RWPE2 (cell line): ENCODE measurements at regions not wholly inside any gene's neighbourhood (a gene's known extent, or its start where the extent isn't known, plus 50 kb on each side); places are given as distances from the start of the nearest gene placed in this dataset.

Experiments
- ATAC-seq: fragments of 200-7000 bp; cut with Tn5 transposase; 3 replicates; pipeline ENCODE4 v1.9.1; 2021; ENCODE audit warnings: low read depth
- DNase-seq: peaks from one replicate; pipeline ENCODE4 v3.0.0-alpha.2; 2020; ENCODE audit warnings: low spot score
- H3K27ac ChIP-seq: fragments of 450-650 bp; 2 replicates; pipeline ENCODE4 v1.5.1; 2017; ENCODE audit warnings: mild to moderate bottlenecking; ENCODE audit not compliant: poor library complexity, severe bottlenecking
- H3K27me3 ChIP-seq: fragments of 250-450 bp; sonication (Bioruptor Pico); 2 replicates; pipeline ENCODE4 v1.5.1; 2021; ENCODE audit warnings: mild to moderate bottlenecking, moderate library complexity; ENCODE audit not compliant: insufficient read depth, poor library complexity, severe bottlenecking
- H3K36me3 ChIP-seq: fragments of 250-450 bp; sonication (Bioruptor Pico); 2 replicates; pipeline ENCODE4 v1.5.1; 2020; ENCODE audit warnings: low read depth, mild to moderate bottlenecking, moderate library complexity
- H3K4me1 ChIP-seq: fragments of 250-450 bp; sonication (Bioruptor Pico); 2 replicates; pipeline ENCODE4 v1.5.1; 2021; ENCODE audit warnings: mild to moderate bottlenecking, moderate library complexity; ENCODE audit not compliant: insufficient read depth, poor library complexity, severe bottlenecking
- H3K4me3 ChIP-seq: fragments of 250-450 bp; sonication (Bioruptor Pico); 2 replicates; pipeline ENCODE4 v1.5.1; 2021; ENCODE audit warnings: mild to moderate bottlenecking, moderate library complexity; ENCODE audit not compliant: severe bottlenecking
- H3K9me3 ChIP-seq: fragments of 250-450 bp; sonication (Bioruptor Pico); 2 replicates; pipeline ENCODE4 v1.5.1; 2021; ENCODE audit warnings: mild to moderate bottlenecking, moderate library complexity; ENCODE audit not compliant: severe bottlenecking
- TF ChIP-seq, protein P1 (sequence below): fragments of 450-650 bp; IDR thresholded peaks from one replicate; pipeline ENCODE4 v1.5.1; 2017; ENCODE audit warnings: mild to moderate bottlenecking, moderate library complexity; ENCODE audit not compliant: poor library complexity, severe bottlenecking

DNA sequence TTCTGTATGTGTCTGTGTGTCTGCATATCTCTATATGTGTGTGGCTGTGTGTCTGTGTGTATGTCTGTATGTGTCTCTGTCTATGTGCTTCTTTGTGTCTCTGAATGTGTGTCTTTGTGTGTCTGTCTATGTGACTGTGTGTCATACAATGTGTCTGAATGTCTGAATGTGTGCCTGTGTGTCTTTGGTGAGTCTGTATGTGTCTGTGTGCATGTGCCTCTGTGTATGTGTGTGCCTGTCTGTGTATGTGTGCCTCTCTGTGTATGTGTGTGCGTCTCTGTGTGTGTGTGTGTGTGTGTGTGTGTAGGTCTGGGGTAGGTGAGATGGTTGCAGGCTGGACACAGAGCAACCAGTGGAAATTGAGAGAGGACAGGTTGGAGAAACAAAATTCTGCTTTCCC, 435.3 kb downstream of the ARHGEF28 start:
- no peaks in the 10 kb centered on the region for H3K36me3 ChIP-seq
- H3K4me3 ChIP-seq = no peak overlapping the region
- DNase-seq (no peak), ATAC-seq (no peak)
- H3K27ac ChIP-seq = no peak overlapping the region
- peaks cover 13% of the 10 kb centered on the region for H3K4me1 ChIP-seq
- H3K9me3 ChIP-seq = no peaks in the 10 kb centered on the region
- H3K27me3 ChIP-seq = no peaks in the 10 kb centered on the region
- TF ChIP-seq, protein P1, sequence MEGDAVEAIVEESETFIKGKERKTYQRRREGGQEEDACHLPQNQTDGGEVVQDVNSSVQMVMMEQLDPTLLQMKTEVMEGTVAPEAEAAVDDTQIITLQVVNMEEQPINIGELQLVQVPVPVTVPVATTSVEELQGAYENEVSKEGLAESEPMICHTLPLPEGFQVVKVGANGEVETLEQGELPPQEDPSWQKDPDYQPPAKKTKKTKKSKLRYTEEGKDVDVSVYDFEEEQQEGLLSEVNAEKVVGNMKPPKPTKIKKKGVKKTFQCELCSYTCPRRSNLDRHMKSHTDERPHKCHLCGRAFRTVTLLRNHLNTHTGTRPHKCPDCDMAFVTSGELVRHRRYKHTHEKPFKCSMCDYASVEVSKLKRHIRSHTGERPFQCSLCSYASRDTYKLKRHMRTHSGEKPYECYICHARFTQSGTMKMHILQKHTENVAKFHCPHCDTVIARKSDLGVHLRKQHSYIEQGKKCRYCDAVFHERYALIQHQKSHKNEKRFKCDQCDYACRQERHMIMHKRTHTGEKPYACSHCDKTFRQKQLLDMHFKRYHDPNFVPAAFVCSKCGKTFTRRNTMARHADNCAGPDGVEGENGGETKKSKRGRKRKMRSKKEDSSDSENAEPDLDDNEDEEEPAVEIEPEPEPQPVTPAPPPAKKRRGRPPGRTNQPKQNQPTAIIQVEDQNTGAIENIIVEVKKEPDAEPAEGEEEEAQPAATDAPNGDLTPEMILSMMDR = no peak

DNA sequence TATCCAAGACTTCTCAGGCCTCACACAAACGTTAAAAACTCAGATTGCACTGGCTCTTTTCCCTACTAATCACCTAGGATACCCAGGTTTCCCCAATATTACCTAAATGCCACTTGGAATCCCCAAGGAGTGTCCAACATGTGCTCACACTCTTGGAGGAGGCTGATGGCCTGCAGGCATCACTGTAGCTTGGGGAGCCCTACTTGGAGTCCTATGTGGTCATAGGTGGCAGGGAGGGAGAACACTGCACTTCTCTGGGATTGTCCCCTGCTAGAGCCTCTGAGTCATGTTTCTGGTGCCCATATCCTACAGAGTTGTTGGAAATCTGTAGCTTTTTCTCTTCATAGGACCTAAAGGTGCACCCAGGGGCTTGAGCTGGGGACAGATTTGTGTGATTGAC, 433.7 kb downstream of the ARHGEF28 start:
- DNase-seq (no peak), ATAC-seq (no peak)
- Histone ChIP-seq H3K4me3 (no peak overlapping the region), H3K9me3 (no peaks in the 10 kb centered on the region), H3K4me1 (peaks cover 13% of the 10 kb centered on the region), H3K36me3 (no peaks in the 10 kb centered on the region), H3K27ac (no peak overlapping the region), H3K27me3 (no peaks in the 10 kb centered on the region)
- TF ChIP-seq, protein P1 = no peak

GRCh38 chr5:74056789-74057164, 430.8 kb downstream of the ARHGEF28 start:
- H3K4me1 ChIP-seq = peaks cover 4% of the 10 kb centered on the region
- no peaks in the 10 kb centered on the region for H3K27me3 ChIP-seq
- H3K9me3 ChIP-seq = no peaks in the 10 kb centered on the region
- TF ChIP-seq, protein P1 = peak; percentile 74
- no peak overlapping the region for H3K4me3 ChIP-seq
- peak; percentile 87 for ATAC-seq
- no peak overlapping the region for H3K27ac ChIP-seq
- no peak for DNase-seq
- no peaks in the 10 kb centered on the region for H3K36me3 ChIP-seq

- ATAC-seq (no peak), DNase-seq (no peak)
- H3K27me3 ChIP-seq = no peaks in the 10 kb centered on the region
These were observed 430.3 kb downstream of the ARHGEF28 start for GRCh38 chr5:74056107-74056788.

More at GRCh38 chr5:74056107-74056788, 430.3 kb downstream of the ARHGEF28 start:
- Histone ChIP-seq H3K27ac (no peak overlapping the region), H3K36me3 (no peaks in the 10 kb centered on the region), H3K4me3 (no peak overlapping the region), H3K9me3 (no peaks in the 10 kb centered on the region), H3K4me1 (peaks cover 4% of the 10 kb centered on the region)
- TF ChIP-seq, protein P1 = no peak
